ENCODE measurements at regions not wholly inside any gene's neighbourhood (a gene's known extent, or its start where the extent isn't known, plus 50 kb on each side); places are given as distances from the start of the nearest gene placed in this dataset.

DNA sequence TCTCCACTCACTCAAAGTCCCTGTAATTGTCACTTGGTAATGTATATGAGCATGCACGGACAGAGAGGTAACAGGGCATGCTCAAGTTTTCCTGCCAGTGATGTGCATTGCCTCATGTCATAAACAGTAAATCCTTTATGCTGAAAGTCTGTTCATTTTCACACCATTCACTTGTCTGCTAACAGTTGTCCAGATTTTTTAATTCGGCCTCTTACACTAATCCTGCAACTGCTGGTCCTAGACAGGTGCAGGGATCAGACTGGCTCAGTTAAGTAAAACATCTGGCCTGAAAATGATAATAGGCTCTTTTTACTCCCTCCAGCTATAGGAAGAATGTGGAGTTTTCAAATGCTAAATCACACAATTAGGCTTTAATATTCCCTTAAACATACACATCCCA is 185.4 kb upstream of the VGLL2 start:
- TF ChIP-seq POLR2A (IDR thresholded peaks at IDR 0.05) = no peak
- no peak for TF ChIP-seq CTCF (IDR thresholded peaks at IDR 0.05 in 4 of 5, conservative IDR thresholded peaks at IDR 0.05 in 1 of 5)

Measured in gastrocnemius medialis (tissue), 4 donors.